Esophagus muscularis mucosa (tissue), 4 donors: ENCODE measurements at regions not wholly inside any gene's neighbourhood (a gene's known extent, or its start where the extent isn't known, plus 50 kb on each side); places are given as distances from the start of the nearest gene placed in this dataset.
A peak's percentile ranks its signal among the peaks of the same experiment; 100 is the strongest.

Source experiments
- DNase-seq: peaks from one replicate; pipeline ENCODE4 v3.0.0-alpha.2; 2017; ENCODE audit errors: extremely low spot score
- H3K27ac ChIP-seq, 4 donors: fragments of 200-600 bp; sonication (generic); replicated peaks in 1 of 4; 1 replicate in 3 of 4; 2 replicates in 1 of 4; pipeline ENCODE4 v1.5.1; 2016 to 2019; ENCODE audit warnings: mild to moderate bottlenecking in 1 of 4
- H3K27me3 ChIP-seq, 4 donors: fragments of 200-600 bp; sonication (generic); one replicate each; pipeline versions ENCODE4 v1.5.1 to v1.6.0; 2016 to 2019
- H3K36me3 ChIP-seq, 4 donors: fragments of 200-600 bp; sonication (generic); one replicate each; pipeline ENCODE4 v1.5.1; 2016 to 2019
- H3K4me1 ChIP-seq, 4 donors: fragments of 200-600 bp; sonication (generic); one replicate each; pipeline ENCODE4 v1.5.1; 2016 to 2019
- H3K4me3 ChIP-seq, 4 donors: fragments of 200-600 bp; sonication (generic); 1 replicate in 2 of 4; 2 replicates in 2 of 4; pipeline ENCODE4 v1.5.1; 2016 to 2019; ENCODE audit warnings: mild to moderate bottlenecking in 4 of 4, moderate library complexity in 1 of 4
- H3K9me3 ChIP-seq, 4 donors: fragments of 200-600 bp; sonication (generic); 1 replicate in 3 of 4; 2 replicates in 1 of 4; pipeline ENCODE4 v1.5.1; 2016 to 2019
- CTCF ChIP-seq, 3 experiments: fragments of 200-600 bp in 2 of 3; fragments of 450-650 bp in 1 of 3; sonication (generic) in 2 of 3; IDR thresholded peaks; one replicate each; pipeline ENCODE4 v1.5.1; 2017 to 2019; ENCODE audit warnings: antibody characterized with exemption in 3 of 3, mild to moderate bottlenecking in 2 of 3, moderate library complexity in 1 of 3
- EP300 ChIP-seq: sonication (generic); formaldehyde crosslinking; IDR thresholded peaks from one replicate; pipeline ENCODE4 v1.6.1; 2017; ENCODE audit warnings: antibody characterized with exemption
- POLR2A ChIP-seq: fragments of 450-650 bp; IDR thresholded peaks from one replicate; pipeline ENCODE4 v1.6.1; 2017; ENCODE audit warnings: antibody characterized with exemption, moderate library complexity, mild to moderate bottlenecking, low read depth
- POLR2AphosphoS5 ChIP-seq, 2 donors: sonication (generic); formaldehyde crosslinking; IDR thresholded peaks; one replicate each; pipeline ENCODE4 v1.6.1; 2017; ENCODE audit warnings: antibody characterized with exemption in 2 of 2
- WGBS: methylation state at CpG from one replicate; pipeline ENCODE4 v1.1.5; 2018; 5-methylcytosine and 5-hydroxymethylcytosine counted together
- intact Hi-C: fragments of 100-400 bp; cut with DNase I; formaldehyde crosslinking; loops from one replicate; pipeline ENCODE4 v1.15.1; 2023

GRCh38 chr14:26872515-26873361, 274.9 kb upstream of the NOVA1 start:
- intact Hi-C loops = no loop called here
- H3K9me3 ChIP-seq = no peaks in the 10 kb centered on the region
- H3K36me3 ChIP-seq = no peaks in the 10 kb centered on the region
- no peaks in the 10 kb centered on the region for H3K27me3 ChIP-seq
- H3K4me3 ChIP-seq = no peak overlapping the region
- H3K4me1 ChIP-seq = peaks cover 0 to 8% (median 3%) of the 10 kb centered on the region in 4 donors
- no peak for TF ChIP-seq CTCF (IDR thresholded peaks at IDR 0.05)
- peak; percentile 40 for TF ChIP-seq EP300
- peak; percentile 26 to 51 for TF ChIP-seq POLR2AphosphoS5 (IDR thresholded peaks at IDR 0.05)
- H3K27ac ChIP-seq = no peak overlapping the region
- 37% methylated on average over 8 of the region's 8 CpGs for WGBS
- no peak for DNase-seq

GRCh38 chr14:26873362-26873960, 275.6 kb upstream of the NOVA1 start:
- intact Hi-C loops = no loop called here

GRCh38 chr14:26887847-26888246, 290.0 kb upstream of the NOVA1 start:
- Histone ChIP-seq H3K4me3 (no peak overlapping the region), H3K9me3 (peaks cover 0 to 7% (median 4%) of the 10 kb centered on the region in 4 donors), H3K4me1 (no peaks in the 10 kb centered on the region), H3K27me3 (no peaks in the 10 kb centered on the region), H3K27ac (peak overlapping the region in 3 of 4 donors; percentile 10 to 49 (median 19)), H3K36me3 (no peaks in the 10 kb centered on the region)
- TF ChIP-seq CTCF (IDR thresholded peaks at IDR 0.05) (no peak), POLR2AphosphoS5 (IDR thresholded peaks at IDR 0.05) (peak; percentile 25 to 32)
- no peak for DNase-seq
- intact Hi-C loops = no loop called here
- 86% methylated on average over 1 of the region's 1 CpG for WGBS

More at GRCh38 chr14:26873362-26873960, 275.6 kb upstream of the NOVA1 start:
- peaks cover 0 to 8% (median 3%) of the 10 kb centered on the region in 4 donors for H3K4me1 ChIP-seq
- no peaks in the 10 kb centered on the region for H3K9me3 ChIP-seq
- 85% methylated on average over 4 of the region's 4 CpGs for WGBS
- TF ChIP-seq EP300 = no peak
- no peak for TF ChIP-seq CTCF (IDR thresholded peaks at IDR 0.05)
- TF ChIP-seq POLR2A = no peak
- no peak for TF ChIP-seq POLR2AphosphoS5 (IDR thresholded peaks at IDR 0.05)
- H3K27ac ChIP-seq = no peak overlapping the region
- H3K27me3 ChIP-seq = no peaks in the 10 kb centered on the region
- no peaks in the 10 kb centered on the region for H3K36me3 ChIP-seq
- DNase-seq = no peak
- no peak overlapping the region for H3K4me3 ChIP-seq

- DNase-seq = no peak
- Histone ChIP-seq H3K27ac (peak overlapping the region; percentile 10 to 49 (median 18)), H3K27me3 (no peaks in the 10 kb centered on the region), H3K9me3 (peaks cover 0 to under 1% (median 0%) of the 10 kb centered on the region in 4 donors), H3K4me3 (no peak overlapping the region), H3K4me1 (no peaks in the 10 kb centered on the region), H3K36me3 (no peaks in the 10 kb centered on the region)
- intact Hi-C loops = no loop called here
- 56% methylated on average over 1 of the region's 1 CpG for WGBS
- no peak for TF ChIP-seq POLR2A
- TF ChIP-seq POLR2AphosphoS5 (IDR thresholded peaks at IDR 0.05) = no peak
- no peak for TF ChIP-seq CTCF (IDR thresholded peaks at IDR 0.05)
- TF ChIP-seq EP300 = no peak
Measured at GRCh38 chr14:26888592-26888991, 290.8 kb upstream of the NOVA1 start.
